CD4-positive, alpha-beta T cell (primary cell): ENCODE measurements at regions not wholly inside any gene's neighbourhood (a gene's known extent, or its start where the extent isn't known, plus 50 kb on each side); places are given as distances from the start of the nearest gene placed in this dataset.

ENCODE experiments used
- ATAC-seq: fragments of 200-7000 bp; cut with Tn5 transposase; one replicate; pipeline ENCODE4 v1.10.0; 2022; ENCODE audit warnings: mild to moderate bottlenecking; ENCODE audit not compliant: poor library complexity
- CTCF ChIA-PET: fragments of 350-600 bp; sonication (Branson Sonifier 250); formaldehyde crosslinking; loops from one replicate; lab custom pipeline; 2021; ENCODE audit warnings: antibody characterized with exemption, inconsistent platforms; lab: Charles Lee
- POLR2A ChIA-PET: fragments of 350-600 bp; sonication (Branson Sonifier 250); formaldehyde crosslinking; loops from one replicate; lab custom pipeline; 2021; ENCODE audit warnings: antibody characterized with exemption, inconsistent platforms; lab: Charles Lee
- DNase-seq, 14 experiments: peaks; one replicate each; pipeline ENCODE4 v3.0.0-alpha.2; 2013 to 2020; ENCODE audit warnings: mixed read lengths in 2 of 14
- H3K27ac ChIP-seq, 2 donors: one replicate each; pipeline versions ENCODE4 v1.5.1 to v1.7.0; 2013; ENCODE audit warnings: low read length in 2 of 2, low read depth in 1 of 2, mild to moderate bottlenecking in 1 of 2
- H3K27me3 ChIP-seq, 2 experiments: 1 replicate in 1 of 2; 2 replicates in 1 of 2; pipeline versions ENCODE4 v1.6.1 to v1.7.0; 2013; ENCODE audit warnings: low read length in 2 of 2, control low read depth in 1 of 2, mild to moderate bottlenecking in 1 of 2, moderate library complexity in 1 of 2; ENCODE audit not compliant: insufficient read depth in 2 of 2, control insufficient read depth in 1 of 2
- H3K36me3 ChIP-seq: one replicate; pipeline ENCODE4 v1.6.1; 2013; ENCODE audit warnings: low read length, control low read depth; ENCODE audit not compliant: insufficient read depth
- H3K4me1 ChIP-seq: one replicate; pipeline ENCODE4 v1.6.1; 2013; ENCODE audit warnings: low read length, control low read depth; ENCODE audit not compliant: insufficient read depth
- H3K4me3 ChIP-seq: one replicate; pipeline ENCODE4 v1.5.1; 2013; ENCODE audit warnings: mild to moderate bottlenecking, low read length, moderate library complexity
- H3K9me3 ChIP-seq, 2 experiments: 1 replicate in 1 of 2; 2 replicates in 1 of 2; pipeline versions ENCODE4 v1.6.1 to v1.7.0; 2013; ENCODE audit warnings: low read length in 2 of 2, mild to moderate bottlenecking in 2 of 2, control low read depth in 1 of 2, moderate library complexity in 1 of 2; ENCODE audit not compliant: control insufficient read depth in 1 of 2, insufficient read depth in 1 of 2
- H3K27ac Mint-ChIP-seq: one replicate; pipeline ENCODE4 v1.8.0; 2020; ENCODE audit warnings: mixed read lengths
- H3K27me3 Mint-ChIP-seq: one replicate; pipeline ENCODE4 v1.8.0; 2021; ENCODE audit warnings: mixed read lengths
- H3K36me3 Mint-ChIP-seq: one replicate; pipeline ENCODE4 v1.8.0; 2021; ENCODE audit warnings: low read depth, mixed read lengths
- H3K4me1 Mint-ChIP-seq: one replicate; pipeline ENCODE4 v1.8.0; 2021; ENCODE audit warnings: low read depth, mixed read lengths
- H3K4me3 Mint-ChIP-seq: one replicate; pipeline ENCODE4 v1.8.0; 2020; ENCODE audit warnings: mild to moderate bottlenecking, mixed read lengths
- H3K9me3 Mint-ChIP-seq: one replicate; pipeline ENCODE4 v1.8.0; 2020; ENCODE audit warnings: mixed read lengths
- intact Hi-C, 2 experiments: fragments of 100-400 bp; cut with DNase I in 1 of 2; cut with micrococcal nuclease in 1 of 2; formaldehyde crosslinking; loops; one replicate each; pipeline versions ENCODE4 v1.15.1 to v1.9.0; 2023 to 2025; cut with DNase I, micrococcal nuclease
- TF ChIP-seq, protein P1 (sequence below): fragments of 200-600 bp; IDR thresholded peaks from one replicate; pipeline ENCODE4 v1.8.0; 2022; ENCODE audit warnings: antibody characterized with exemption, mild to moderate bottlenecking

GRCh38 chr14:95606266-95606665, 71.4 kb downstream of the GLRX5 start:
- CTCF ChIA-PET: no interaction called here
- Mint-ChIP-seq H3K36me3 (no peaks in the 10 kb centered on the region), H3K27ac (no peak overlapping the region), H3K27me3 (peaks cover 48% of the 10 kb centered on the region), H3K4me1 (no peaks in the 10 kb centered on the region), H3K4me3 (no peak overlapping the region), H3K9me3 (no peaks in the 10 kb centered on the region)
- DNase-seq (no peak), ATAC-seq (no peak)
- H3K4me1 ChIP-seq: no peaks in the 10 kb centered on the region
- H3K27ac ChIP-seq: no peak overlapping the region
- H3K36me3 ChIP-seq: no peaks in the 10 kb centered on the region
- H3K4me3 ChIP-seq: no peak overlapping the region
- intact Hi-C loops: no loop called here
- TF ChIP-seq, protein P1, sequence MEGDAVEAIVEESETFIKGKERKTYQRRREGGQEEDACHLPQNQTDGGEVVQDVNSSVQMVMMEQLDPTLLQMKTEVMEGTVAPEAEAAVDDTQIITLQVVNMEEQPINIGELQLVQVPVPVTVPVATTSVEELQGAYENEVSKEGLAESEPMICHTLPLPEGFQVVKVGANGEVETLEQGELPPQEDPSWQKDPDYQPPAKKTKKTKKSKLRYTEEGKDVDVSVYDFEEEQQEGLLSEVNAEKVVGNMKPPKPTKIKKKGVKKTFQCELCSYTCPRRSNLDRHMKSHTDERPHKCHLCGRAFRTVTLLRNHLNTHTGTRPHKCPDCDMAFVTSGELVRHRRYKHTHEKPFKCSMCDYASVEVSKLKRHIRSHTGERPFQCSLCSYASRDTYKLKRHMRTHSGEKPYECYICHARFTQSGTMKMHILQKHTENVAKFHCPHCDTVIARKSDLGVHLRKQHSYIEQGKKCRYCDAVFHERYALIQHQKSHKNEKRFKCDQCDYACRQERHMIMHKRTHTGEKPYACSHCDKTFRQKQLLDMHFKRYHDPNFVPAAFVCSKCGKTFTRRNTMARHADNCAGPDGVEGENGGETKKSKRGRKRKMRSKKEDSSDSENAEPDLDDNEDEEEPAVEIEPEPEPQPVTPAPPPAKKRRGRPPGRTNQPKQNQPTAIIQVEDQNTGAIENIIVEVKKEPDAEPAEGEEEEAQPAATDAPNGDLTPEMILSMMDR: no peak
- H3K9me3 ChIP-seq: peaks cover 0 to 9% of the 10 kb centered on the region in 2 experiments
- peaks cover 14 to 15% of the 10 kb centered on the region in 2 experiments for H3K27me3 ChIP-seq
- POLR2A ChIA-PET: no interaction called here

- Histone ChIP-seq H3K27ac (no peak overlapping the region), H3K4me1 (no peaks in the 10 kb centered on the region), H3K9me3 (peaks cover 0 to 9% of the 10 kb centered on the region in 2 experiments), H3K27me3 (peaks cover 9 to 16% of the 10 kb centered on the region in 2 experiments), H3K4me3 (no peak overlapping the region), H3K36me3 (no peaks in the 10 kb centered on the region)
- Mint-ChIP-seq H3K4me1 (no peaks in the 10 kb centered on the region), H3K36me3 (no peaks in the 10 kb centered on the region), H3K9me3 (no peaks in the 10 kb centered on the region), H3K27ac (no peak overlapping the region), H3K4me3 (no peak overlapping the region), H3K27me3 (peaks cover 68% of the 10 kb centered on the region)
- intact Hi-C loops: no loop called here
- CTCF ChIA-PET: no interaction called here
- no peak for DNase-seq
- POLR2A ChIA-PET: no interaction called here
- ATAC-seq: no peak
- TF ChIP-seq, protein P1: no peak
Measured at GRCh38 chr14:95608637-95609235, 73.9 kb downstream of the GLRX5 start.

GRCh38 chr14:95609398-95609990, 74.6 kb downstream of the GLRX5 start:
- TF ChIP-seq, protein P1: no peak
- no peaks in the 10 kb centered on the region for H3K4me1 ChIP-seq
- Mint-ChIP-seq H3K36me3 (no peaks in the 10 kb centered on the region), H3K27ac (no peak overlapping the region), H3K4me1 (no peaks in the 10 kb centered on the region), H3K4me3 (no peak overlapping the region), H3K27me3 (peaks cover 68% of the 10 kb centered on the region), H3K9me3 (no peaks in the 10 kb centered on the region)
- peaks cover 0 to 2% of the 10 kb centered on the region in 2 experiments for H3K9me3 ChIP-seq
- intact Hi-C loops: no loop called here
- ChIA-PET CTCF (no interaction called here), POLR2A (no interaction called here)
- ATAC-seq (no peak), DNase-seq (no peak)
- peaks cover 12 to 16% of the 10 kb centered on the region in 2 experiments for H3K27me3 ChIP-seq
- no peak overlapping the region for H3K27ac ChIP-seq
- H3K36me3 ChIP-seq: no peaks in the 10 kb centered on the region
- no peak overlapping the region for H3K4me3 ChIP-seq
